Left ventricle myocardium inferior (tissue), 1 donor: ENCODE measurements at regions not wholly inside any gene's neighbourhood (a gene's known extent, or its start where the extent isn't known, plus 50 kb on each side); places are given as distances from the start of the nearest gene placed in this dataset.
"Not testable (repeated sequence)": the region's sequence is repeated elsewhere in the genome, so short reads cannot be mapped to it uniquely, and the experiment has no call there.

Source experiments
- DNase-seq: peaks from one replicate; pipeline ENCODE4 v3.0.0-alpha.2; 2020
- H3K27ac ChIP-seq: fragments of 200-600 bp; replicated peaks from 2 replicates; pipeline ENCODE4 v1.8.0; 2021
- H3K27me3 ChIP-seq: fragments of 200-600 bp; 2 replicates; pipeline ENCODE4 v1.8.0; 2021; ENCODE audit warnings: low read depth
- H3K36me3 ChIP-seq: fragments of 200-600 bp; 2 replicates; pipeline ENCODE4 v1.8.0; 2021
- H3K4me1 ChIP-seq: fragments of 200-600 bp; 2 replicates; pipeline ENCODE4 v1.8.0; 2021
- H3K4me3 ChIP-seq: fragments of 200-600 bp; 2 replicates; pipeline ENCODE4 v1.8.0; 2021; ENCODE audit warnings: mild to moderate bottlenecking, moderate library complexity
- H3K9me3 ChIP-seq: fragments of 200-600 bp; replicated peaks from 2 replicates; pipeline ENCODE4 v1.8.0; 2021
- intact Hi-C: fragments of 100-400 bp; cut with micrococcal nuclease; formaldehyde crosslinking; loops from one replicate; pipeline ENCODE4 v1.11.0; 2022
- TF ChIP-seq, protein P1 (sequence below): fragments of 200-600 bp; IDR thresholded peaks from 2 replicates; pipeline ENCODE4 v1.8.0; 2021; ENCODE audit warnings: antibody characterized with exemption, mild to moderate bottlenecking, borderline replicate concordance
- donor health status: DM: no; HTN: yes; CAD: no; lungs with severe emphysema.

DNA sequence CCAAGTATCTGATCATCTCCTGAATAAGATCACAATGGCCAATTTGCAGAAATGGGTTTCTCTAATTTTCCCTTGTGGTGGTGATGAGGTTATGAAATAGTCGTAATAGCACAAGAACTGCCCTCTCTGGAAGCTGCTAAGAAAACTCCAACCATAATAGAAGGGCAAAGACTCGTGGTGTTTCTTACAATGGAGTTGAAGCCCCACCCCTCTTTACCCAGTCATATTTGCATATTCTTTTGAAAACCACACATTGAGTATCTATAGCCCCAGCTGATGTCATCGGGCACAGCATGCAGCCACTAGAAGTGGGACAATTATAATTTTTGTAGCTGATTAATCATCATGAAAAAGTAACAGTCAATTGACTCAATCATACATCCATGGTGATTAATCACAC is 452.1 kb upstream of the POU3F2 start:
- no peaks in the 10 kb centered on the region for H3K4me1 ChIP-seq
- intact Hi-C loops, result no loop called here
- DNase-seq, result no peak
- TF ChIP-seq, protein P1, sequence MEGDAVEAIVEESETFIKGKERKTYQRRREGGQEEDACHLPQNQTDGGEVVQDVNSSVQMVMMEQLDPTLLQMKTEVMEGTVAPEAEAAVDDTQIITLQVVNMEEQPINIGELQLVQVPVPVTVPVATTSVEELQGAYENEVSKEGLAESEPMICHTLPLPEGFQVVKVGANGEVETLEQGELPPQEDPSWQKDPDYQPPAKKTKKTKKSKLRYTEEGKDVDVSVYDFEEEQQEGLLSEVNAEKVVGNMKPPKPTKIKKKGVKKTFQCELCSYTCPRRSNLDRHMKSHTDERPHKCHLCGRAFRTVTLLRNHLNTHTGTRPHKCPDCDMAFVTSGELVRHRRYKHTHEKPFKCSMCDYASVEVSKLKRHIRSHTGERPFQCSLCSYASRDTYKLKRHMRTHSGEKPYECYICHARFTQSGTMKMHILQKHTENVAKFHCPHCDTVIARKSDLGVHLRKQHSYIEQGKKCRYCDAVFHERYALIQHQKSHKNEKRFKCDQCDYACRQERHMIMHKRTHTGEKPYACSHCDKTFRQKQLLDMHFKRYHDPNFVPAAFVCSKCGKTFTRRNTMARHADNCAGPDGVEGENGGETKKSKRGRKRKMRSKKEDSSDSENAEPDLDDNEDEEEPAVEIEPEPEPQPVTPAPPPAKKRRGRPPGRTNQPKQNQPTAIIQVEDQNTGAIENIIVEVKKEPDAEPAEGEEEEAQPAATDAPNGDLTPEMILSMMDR, result no peak
- H3K27ac ChIP-seq, result no peak overlapping the region
- H3K27me3 ChIP-seq, result no peaks in the 10 kb centered on the region
- H3K9me3 ChIP-seq, result peaks cover 12% of the 10 kb centered on the region
- H3K36me3 ChIP-seq, result no peaks in the 10 kb centered on the region
- H3K4me3 ChIP-seq, result no peak overlapping the region

DNA sequence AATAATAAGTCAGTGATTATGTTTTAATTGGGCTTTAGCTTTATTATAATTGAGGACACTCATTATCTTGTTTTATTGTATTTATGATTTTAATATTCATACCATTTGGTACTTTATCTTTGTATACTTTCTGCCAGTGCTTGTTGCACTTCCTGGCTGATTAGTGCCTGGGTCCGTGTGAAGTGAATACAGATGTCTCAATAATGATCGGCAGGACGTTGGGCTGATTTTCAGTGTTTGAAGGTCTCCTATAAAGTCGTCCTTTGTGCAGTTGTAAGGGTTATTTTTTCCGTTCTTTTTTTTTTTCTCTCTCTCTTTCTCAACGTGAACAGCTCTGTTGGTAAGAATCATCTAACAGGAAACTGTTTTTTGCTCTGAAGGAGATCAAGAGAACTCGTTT is 450.0 kb upstream of the POU3F2 start:
- H3K27me3 ChIP-seq, result no peaks in the 10 kb centered on the region
- peaks cover 15% of the 10 kb centered on the region for H3K9me3 ChIP-seq
- TF ChIP-seq, protein P1, result no peak
- no peak overlapping the region for H3K27ac ChIP-seq
- no peaks in the 10 kb centered on the region for H3K36me3 ChIP-seq
- DNase-seq, result no peak
- intact Hi-C loops, result no loop called here
- H3K4me1 ChIP-seq, result no peaks in the 10 kb centered on the region
- H3K4me3 ChIP-seq, result no peak overlapping the region

DNA sequence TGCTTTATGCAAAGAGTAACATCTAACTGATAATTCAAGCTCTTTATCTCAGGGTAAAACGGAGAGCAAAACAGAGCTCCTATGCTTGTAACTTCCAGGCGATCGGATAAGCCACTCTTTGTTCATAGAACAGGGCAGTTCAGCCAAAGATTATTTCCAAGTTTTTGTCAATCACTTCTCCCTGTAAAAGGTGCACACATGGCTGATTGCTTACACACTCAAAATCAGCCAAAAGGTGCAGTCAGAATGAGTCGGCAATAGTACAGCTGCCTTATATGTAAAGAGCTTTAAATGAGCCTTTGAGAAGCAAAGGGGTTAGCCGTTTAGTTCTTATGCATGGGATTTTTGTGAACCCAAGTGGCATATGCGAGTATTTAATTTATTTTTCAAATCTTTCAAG is 449.6 kb upstream of the POU3F2 start:
- no peaks in the 10 kb centered on the region for H3K36me3 ChIP-seq
- H3K4me3 ChIP-seq, result no peak overlapping the region
- H3K4me1 ChIP-seq, result no peaks in the 10 kb centered on the region
- DNase-seq, result no peak
- intact Hi-C loops, result no loop called here
- no peak overlapping the region for H3K27ac ChIP-seq
- no peaks in the 10 kb centered on the region for H3K27me3 ChIP-seq
- TF ChIP-seq, protein P1, result no peak
- H3K9me3 ChIP-seq, result peaks cover 16% of the 10 kb centered on the region

DNA sequence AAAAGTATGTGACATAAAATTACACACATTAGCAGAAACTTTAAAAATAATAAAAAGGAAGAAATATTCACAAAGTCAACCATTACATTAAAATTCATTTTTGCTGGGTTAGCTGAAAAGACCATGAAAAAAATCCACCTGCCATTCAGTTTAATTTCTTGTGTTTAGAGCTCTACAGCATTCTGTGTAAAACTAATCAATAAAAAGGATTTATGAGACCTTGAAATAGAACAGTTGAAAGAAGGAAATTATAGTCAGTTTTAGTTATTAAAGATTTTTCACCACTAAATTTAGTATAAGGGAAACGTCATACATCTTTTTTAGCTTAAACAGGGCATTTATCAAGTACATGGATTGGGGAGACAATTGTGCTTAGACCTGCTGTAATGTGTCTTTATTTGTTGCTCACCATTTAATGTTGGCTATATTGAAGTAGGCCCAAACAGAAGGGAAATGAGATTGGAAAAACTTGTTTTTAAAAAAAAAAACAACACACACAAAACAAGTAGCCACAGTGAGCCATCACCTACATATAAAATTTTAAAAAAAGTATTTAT is 438.7 kb upstream of the POU3F2 start:
- no peak for DNase-seq
- intact Hi-C loops, result no loop called here
- Histone ChIP-seq H3K4me1 (no peaks in the 10 kb centered on the region), H3K9me3 (no peaks in the 10 kb centered on the region), H3K27ac (no peak overlapping the region), H3K36me3 (no peaks in the 10 kb centered on the region), H3K27me3 (no peaks in the 10 kb centered on the region), H3K4me3 (no peak overlapping the region)
- TF ChIP-seq, protein P1, result no peak

DNA sequence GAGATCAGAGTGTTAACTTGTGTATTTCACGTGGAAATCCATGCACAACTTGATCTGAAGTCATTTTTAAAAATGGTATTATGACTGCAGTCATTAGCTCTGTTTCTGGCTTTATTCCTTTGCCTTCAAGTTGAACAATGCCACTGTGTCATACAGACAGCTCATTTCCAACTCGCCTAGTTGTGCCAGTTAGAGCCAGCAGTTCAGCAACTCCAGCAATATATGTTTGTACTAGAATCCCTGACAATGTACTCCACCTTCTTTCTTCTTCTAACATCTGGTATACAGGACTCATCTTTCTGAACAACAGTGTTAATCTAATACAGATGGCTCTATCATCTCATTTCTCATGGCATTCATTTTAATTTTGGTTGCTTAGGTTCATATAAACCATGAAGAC is 418.3 kb upstream of the POU3F2 start:
- no peaks in the 10 kb centered on the region for H3K4me1 ChIP-seq
- intact Hi-C loops, result no loop called here
- TF ChIP-seq, protein P1, result no peak
- no peaks in the 10 kb centered on the region for H3K27me3 ChIP-seq
- H3K36me3 ChIP-seq, result no peaks in the 10 kb centered on the region
- no peak overlapping the region for H3K4me3 ChIP-seq
- peaks cover 26% of the 10 kb centered on the region for H3K9me3 ChIP-seq
- DNase-seq, result no peak
- H3K27ac ChIP-seq, result no peak overlapping the region

DNA sequence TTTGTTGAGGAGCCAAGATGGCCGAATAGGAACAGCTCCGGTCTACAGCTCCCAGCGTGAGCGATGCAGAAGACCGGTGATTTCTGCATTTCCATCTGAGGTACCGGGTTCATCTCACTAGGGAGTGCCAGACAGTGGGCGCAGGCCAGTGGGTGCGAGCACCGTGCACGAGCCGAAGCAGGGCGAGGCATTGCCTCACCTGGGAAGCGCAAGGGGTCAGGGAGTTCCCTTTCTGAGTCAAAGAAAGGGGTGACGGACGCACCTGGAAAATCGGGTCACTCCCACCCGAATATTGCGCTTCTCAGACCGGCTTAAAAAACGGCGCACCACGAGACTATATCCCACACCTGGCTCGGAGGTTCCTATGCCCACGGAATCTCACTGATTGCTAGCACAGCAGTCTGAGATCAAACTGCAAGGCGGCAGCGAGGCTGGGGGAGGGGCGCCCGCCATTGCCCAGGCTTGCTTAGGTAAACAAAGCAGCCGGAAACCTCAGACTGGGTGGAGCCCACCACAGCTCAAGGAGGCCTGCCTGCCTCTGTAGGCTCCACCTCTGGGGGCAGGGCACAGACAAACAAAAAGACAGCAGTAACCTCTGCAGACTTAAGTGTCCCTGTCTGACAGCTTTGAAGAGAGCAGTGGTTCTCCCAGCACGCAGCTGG is 417.7 kb upstream of the POU3F2 start:
- intact Hi-C loops, H3K36me3 ChIP-seq, H3K4me3 ChIP-seq: not testable (repeated sequence)

More for the DNA sequence above, 417.7 kb upstream of the POU3F2 start:
- not testable (repeated sequence) for DNase-seq, H3K27ac ChIP-seq, H3K27me3 ChIP-seq, H3K4me1 ChIP-seq
- H3K9me3 ChIP-seq, result peaks cover 26% of the 10 kb centered on the region
